IMR-90 (cell line): ENCODE measurements at regions not wholly inside any gene's neighbourhood (a gene's known extent, or its start where the extent isn't known, plus 50 kb on each side); places are given as distances from the start of the nearest gene placed in this dataset.

Experiments
- ATAC-seq: fragments of 200-7000 bp; cut with Tn5 transposase; 2 replicates; pipeline ENCODE4 v1.9.1; 2020; ENCODE audit warnings: low read depth, mild to moderate bottlenecking, moderate library complexity
- BruUV-seq: library from RNA; stranded (reverse); fragments of 400-500 nt; replicated peaks from 2 replicates; lab custom pipeline; 2021; lab: Mats Ljungman, UMichigan
- CTCF ChIA-PET: fragments of 300-600 bp; formaldehyde crosslinking; extraction: SDS; loops from one replicate; lab custom pipeline; 2021; ENCODE audit warnings: antibody characterized with exemption; lab: Yijun Ruan, JAX
- POLR2A ChIA-PET: fragments of 300-600 bp; sonication (Branson Sonifier 250); formaldehyde crosslinking; loops from one replicate; lab custom pipeline; 2022; ENCODE audit warnings: antibody characterized with exemption; ENCODE audit not compliant: unreplicated experiment; lab: Charles Lee
- DNase-seq: peaks from one replicate; pipeline ENCODE4 v3.0.0; 2013
- H2AFZ ChIP-seq: replicated peaks from 2 replicates; pipeline ENCODE3; 2013; ENCODE audit warnings: low read length, mild to moderate bottlenecking; ENCODE audit not compliant: poor library complexity
- H2AK5ac ChIP-seq: 2 replicates; pipeline ENCODE4 v1.6.1; 2013; ENCODE audit warnings: low read depth, low read length, inconsistent platforms
- H2AK9ac ChIP-seq: replicated peaks from 2 replicates; pipeline ENCODE3; 2013; ENCODE audit warnings: mild to moderate bottlenecking, low read depth, low read length, moderate library complexity; ENCODE audit not compliant: poor library complexity
- H2BK120ac ChIP-seq: 2 replicates; pipeline ENCODE4 v1.6.1; 2013; ENCODE audit warnings: low read depth, low read length, inconsistent platforms
- H2BK15ac ChIP-seq: 3 replicates; pipeline ENCODE4 v1.6.1; 2013; ENCODE audit warnings: low read depth, low read length, inconsistent platforms
- H2BK20ac ChIP-seq: 2 replicates; pipeline ENCODE4 v1.6.1; 2013; ENCODE audit warnings: low read depth, mild to moderate bottlenecking, inconsistent platforms, low read length, moderate library complexity
- H2BK5ac ChIP-seq: 2 replicates; pipeline ENCODE4 v1.6.1; 2013; ENCODE audit warnings: mild to moderate bottlenecking, low read depth, low read length, inconsistent platforms; ENCODE audit not compliant: poor library complexity, severe bottlenecking
- H3K14ac ChIP-seq: replicated peaks from 2 replicates; pipeline ENCODE4 v1.6.1; 2013; ENCODE audit warnings: low read depth, low read length, inconsistent platforms
- H3K18ac ChIP-seq: 2 replicates; pipeline ENCODE4 v1.6.1; 2013; ENCODE audit warnings: low read depth, low read length, control low read depth
- H3K23ac ChIP-seq: 2 replicates; pipeline ENCODE4 v1.6.1; 2013; ENCODE audit warnings: low read depth, low read length, inconsistent platforms
- H3K27ac ChIP-seq: 2 replicates; pipeline ENCODE4 v1.5.1; 2013; ENCODE audit warnings: mild to moderate bottlenecking, control low read depth, low read length; ENCODE audit not compliant: insufficient read depth
- H3K27me3 ChIP-seq: 2 replicates; pipeline ENCODE4 v1.6.1; 2013; ENCODE audit warnings: low read length; ENCODE audit not compliant: control insufficient read depth, insufficient read depth
- H3K36me3 ChIP-seq: 2 replicates; pipeline ENCODE4 v1.6.1; 2013; ENCODE audit warnings: low read length, mixed read lengths; ENCODE audit not compliant: control insufficient read depth, insufficient read depth
- H3K4ac ChIP-seq: 2 replicates; pipeline ENCODE4 v1.6.1; 2013; ENCODE audit warnings: low read depth, low read length, inconsistent platforms
- H3K4me1 ChIP-seq: 2 replicates; pipeline ENCODE4 v1.6.1; 2013; ENCODE audit warnings: low read length, mixed read lengths; ENCODE audit not compliant: control insufficient read depth, insufficient read depth
- H3K4me2 ChIP-seq: 2 replicates; pipeline ENCODE4 v1.6.1; 2013; ENCODE audit warnings: low read depth, mild to moderate bottlenecking, control low read depth, low read length, moderate library complexity
- H3K4me3 ChIP-seq: 2 replicates; pipeline ENCODE4 v1.5.1; 2013; ENCODE audit warnings: low read depth, mild to moderate bottlenecking, control low read depth, low read length, moderate library complexity; ENCODE audit not compliant: insufficient read depth
- H3K56ac ChIP-seq: 2 replicates; pipeline ENCODE4 v1.6.1; 2013; ENCODE audit warnings: low read length, inconsistent platforms; ENCODE audit not compliant: insufficient read depth; ENCODE audit errors: extremely low read depth
- H3K79me1 ChIP-seq, 2 experiments: 2 replicates each; pipeline ENCODE4 v1.6.1; 2013; ENCODE audit warnings: low read length in 2 of 2, inconsistent platforms in 1 of 2, low read depth in 1 of 2
- H3K9ac ChIP-seq: 2 replicates; pipeline ENCODE4 v1.6.1; 2013; ENCODE audit warnings: low read depth, low read length, control low read depth
- H3K9me1 ChIP-seq: 2 replicates; pipeline ENCODE4 v1.6.1; 2013; ENCODE audit warnings: low read length, inconsistent platforms; ENCODE audit not compliant: insufficient read depth
- H3K9me3 ChIP-seq: 2 replicates; pipeline ENCODE4 v1.6.1; 2013; ENCODE audit warnings: low read length; ENCODE audit not compliant: control insufficient read depth, insufficient read depth
- H4K20me1 ChIP-seq: 2 replicates; pipeline ENCODE4 v1.6.1; 2013; ENCODE audit warnings: low read length, inconsistent platforms; ENCODE audit not compliant: insufficient read depth
- H4K5ac ChIP-seq: 2 replicates; pipeline ENCODE4 v1.6.1; 2013; ENCODE audit warnings: mild to moderate bottlenecking, low read depth, low read length, control low read depth
- H4K8ac ChIP-seq, 2 experiments: 2 replicates each; pipeline ENCODE4 v1.6.1; 2013; ENCODE audit warnings: low read depth in 2 of 2, low read length in 2 of 2, control low read depth in 1 of 2, inconsistent platforms in 1 of 2
- H4K91ac ChIP-seq: 2 replicates; pipeline ENCODE4 v1.6.1; 2013; ENCODE audit warnings: low read depth, low read length, inconsistent platforms; ENCODE audit not compliant: insufficient read depth
- RCOR1 ChIP-seq: IDR thresholded peaks from 2 replicates; pipeline ENCODE4 v1.6.1; 2012; ENCODE audit warnings: mild to moderate bottlenecking, low read length, improper control_type of control experiment; ENCODE audit not compliant: insufficient replicate concordance
- WGBS, 2 experiments: methylation state at CpG; one replicate each; pipeline versions ENCODE4 v1.1.5 to v1.1.7; 2013; ENCODE audit warnings: missing lambda C conversion rate in 2 of 2; ENCODE audit not compliant: insufficient read length in 1 of 2; ENCODE audit errors: extremely low coverage in 2 of 2; 5-methylcytosine and 5-hydroxymethylcytosine counted together
- dilution Hi-C: fragments of 300-500 bp; cut with HindIII; formaldehyde crosslinking; loops from one replicate; pipeline ENCODE4 v1.14.3; 2018; ENCODE audit warnings: low sequenced_read_pairs; ENCODE audit not compliant: unreplicated experiment
- in situ Hi-C: fragments of 300-500 bp; cut with MboI; formaldehyde crosslinking; loops from 3 replicates; pipeline ENCODE4 v1.14.3; 2019; ENCODE audit warnings: low sequenced_read_pairs, inconsistent platforms, mixed read lengths
- intact Hi-C: fragments of 100-400 bp; cut with micrococcal nuclease; formaldehyde crosslinking; loops from 2 replicates; pipeline ENCODE4 v1.10.0; 2022

- dilution Hi-C loops (no loop called here), in situ Hi-C loops (no loop called here), intact Hi-C loops (no loop called here)
Observed at GRCh38 chr4:175970072-175970471, 95.6 kb upstream of the WDR17 start.

More at GRCh38 chr4:175970072-175970471, 95.6 kb upstream of the WDR17 start:
- H4K91ac ChIP-seq: no peak overlapping the region
- no peak overlapping the region for H4K5ac ChIP-seq
- H3K23ac ChIP-seq: no peak overlapping the region
- BruUV-seq: no TSS peak
- no peak overlapping the region for H3K27ac ChIP-seq
- H3K27me3 ChIP-seq: no peaks in the 10 kb centered on the region
- H3K4ac ChIP-seq: no peak overlapping the region
- DNase-seq: no peak
- ATAC-seq: no peak
- no peak overlapping the region for H2AK9ac ChIP-seq
- no peak overlapping the region for H2AFZ ChIP-seq
- H3K4me2 ChIP-seq: no peak overlapping the region
- no peak overlapping the region for H2BK120ac ChIP-seq
- no peaks in the 10 kb centered on the region for H3K9me3 ChIP-seq
- no peaks in the 10 kb centered on the region for H3K9me1 ChIP-seq
- no peak overlapping the region for H2BK5ac ChIP-seq
- H3K18ac ChIP-seq: no peak overlapping the region
- H4K20me1 ChIP-seq: no peaks in the 10 kb centered on the region
- no peak overlapping the region for H3K56ac ChIP-seq
- H3K79me1 ChIP-seq: no peaks in the 10 kb centered on the region
- H2BK15ac ChIP-seq: no peak overlapping the region
- H3K4me3 ChIP-seq: no peak overlapping the region
- no peaks in the 10 kb centered on the region for H3K36me3 ChIP-seq
- POLR2A ChIA-PET: no interaction called here
- no peak overlapping the region for H4K8ac ChIP-seq
- WGBS, 2 experiments: no CpG with 5 or more reads among the region's 3 CpGs
- H3K14ac ChIP-seq: no peak overlapping the region
- no peak overlapping the region for H3K9ac ChIP-seq
- no peak overlapping the region for H2BK20ac ChIP-seq
- TF ChIP-seq RCOR1: no peak
- no peaks in the 10 kb centered on the region for H3K4me1 ChIP-seq
- no peak overlapping the region for H2AK5ac ChIP-seq
- CTCF ChIA-PET: no interaction called here
